ENCODE measurements at regions not wholly inside any gene's neighbourhood (a gene's known extent, or its start where the extent isn't known, plus 50 kb on each side); places are given as distances from the start of the nearest gene placed in this dataset.

GRCh38 chr15:95713324-95713723 is 617.2 kb upstream of the NR2F2 start:
- CTCF ChIA-PET = no interaction called here
- TF ChIP-seq CTCF (IDR thresholded peaks at IDR 0.05) = no peak
- no peak for ATAC-seq

GRCh38 chr15:95715116-95715903 is 615.2 kb upstream of the NR2F2 start:
- ATAC-seq (no peak), DNase-seq (no peak)
- H3K4me3 Mint-ChIP-seq = no peak overlapping the region
- no peaks in the 10 kb centered on the region for H3K4me1 Mint-ChIP-seq (ENCODE audit: low read depth)
- H3K27ac Mint-ChIP-seq = no peak overlapping the region
- TF ChIP-seq CTCF (IDR thresholded peaks at IDR 0.05) = no peak
- H3K27me3 Mint-ChIP-seq = no peaks in the 10 kb centered on the region
- H3K36me3 Mint-ChIP-seq (ENCODE audit: low read depth) = no peaks in the 10 kb centered on the region
- intact Hi-C loops (cut with micrococcal nuclease) = no loop called here
- POLR2A ChIA-PET = no interaction called here
- CTCF ChIA-PET = no interaction called here
- H3K9me3 Mint-ChIP-seq = no peaks in the 10 kb centered on the region

More at GRCh38 chr15:95713324-95713723, 617.2 kb upstream of the NR2F2 start:
- Mint-ChIP-seq H3K36me3 (ENCODE audit: low read depth) (no peaks in the 10 kb centered on the region), H3K9me3 (no peaks in the 10 kb centered on the region), H3K27ac (no peak overlapping the region), H3K27me3 (no peaks in the 10 kb centered on the region), H3K4me1 (ENCODE audit: low read depth) (no peaks in the 10 kb centered on the region), H3K4me3 (no peak overlapping the region)
- intact Hi-C loops (cut with micrococcal nuclease) = no loop called here
- DNase-seq = no peak
- POLR2A ChIA-PET = no interaction called here

GRCh38 chr15:95715906-95716656 is 614.4 kb upstream of the NR2F2 start:
- no peak for DNase-seq
- Mint-ChIP-seq H3K36me3 (ENCODE audit: low read depth) (no peaks in the 10 kb centered on the region), H3K27ac (no peak overlapping the region), H3K27me3 (no peaks in the 10 kb centered on the region), H3K4me1 (ENCODE audit: low read depth) (no peaks in the 10 kb centered on the region), H3K4me3 (no peak overlapping the region), H3K9me3 (no peaks in the 10 kb centered on the region)
- intact Hi-C loops (cut with micrococcal nuclease) = no loop called here
- ATAC-seq = no peak
- no peak for TF ChIP-seq CTCF (IDR thresholded peaks at IDR 0.05)
- POLR2A ChIA-PET = no interaction called here
- CTCF ChIA-PET = no interaction called here

GRCh38 chr15:95716708-95717107 is 613.8 kb upstream of the NR2F2 start:
- Mint-ChIP-seq H3K4me3 (no peak overlapping the region), H3K27ac (no peak overlapping the region), H3K36me3 (ENCODE audit: low read depth) (no peaks in the 10 kb centered on the region), H3K9me3 (no peaks in the 10 kb centered on the region), H3K27me3 (no peaks in the 10 kb centered on the region), H3K4me1 (ENCODE audit: low read depth) (no peaks in the 10 kb centered on the region)
- ChIA-PET CTCF (no interaction called here), POLR2A (interaction anchor here (0.8 kb wide), 1 partner anchor 349 kb away, joined by 3 read pairs; no protein-coding TSS in a partner anchor)
- ATAC-seq (no peak), DNase-seq (no peak)
- intact Hi-C loops (cut with micrococcal nuclease) = no loop called here
- TF ChIP-seq CTCF (IDR thresholded peaks at IDR 0.05) = no peak

- Mint-ChIP-seq H3K27me3 (no peaks in the 10 kb centered on the region), H3K27ac (no peak overlapping the region)
Measured at GRCh38 chr15:95718441-95718840, 612.1 kb upstream of the NR2F2 start.

More at GRCh38 chr15:95718441-95718840, 612.1 kb upstream of the NR2F2 start:
- no peak for ATAC-seq
- CTCF ChIA-PET = no interaction called here
- no peaks in the 10 kb centered on the region for H3K4me1 Mint-ChIP-seq (ENCODE audit: low read depth)
- no peak overlapping the region for H3K4me3 Mint-ChIP-seq
- DNase-seq = no peak
- intact Hi-C loops (cut with micrococcal nuclease) = no loop called here
- POLR2A ChIA-PET = no interaction called here
- TF ChIP-seq CTCF (IDR thresholded peaks at IDR 0.05) = no peak
- no peaks in the 10 kb centered on the region for H3K9me3 Mint-ChIP-seq
- H3K36me3 Mint-ChIP-seq (ENCODE audit: low read depth) = no peaks in the 10 kb centered on the region

All from activated CD8-positive, alpha-beta T cell treated with anti-CD3 and anti-CD28 coated beads for 36 hours (primary cell).